Nephron progenitor cell (in vitro differentiated cells): ENCODE measurements at regions not wholly inside any gene's neighbourhood (a gene's known extent, or its start where the extent isn't known, plus 50 kb on each side); places are given as distances from the start of the nearest gene placed in this dataset.
"Not testable (repeated sequence)": the region's sequence is repeated elsewhere in the genome, so short reads cannot be mapped to it uniquely, and the experiment has no call there.

Experiments used
- DNase-seq: peaks from one replicate; pipeline ENCODE4 v3.0.0; 2021
- H3K27ac Mint-ChIP-seq: 2 replicates; pipeline ENCODE4 v1.8.0; 2021; ENCODE audit warnings: mild to moderate bottlenecking, moderate library complexity, mixed read lengths
- H3K27me3 Mint-ChIP-seq: 2 replicates; pipeline ENCODE4 v1.8.0; 2021; ENCODE audit warnings: mild to moderate bottlenecking, low read depth, mixed read lengths; ENCODE audit not compliant: poor library complexity
- H3K36me3 Mint-ChIP-seq: 2 replicates; pipeline ENCODE4 v1.8.0; 2021; ENCODE audit warnings: low read depth, mixed read lengths
- H3K4me1 Mint-ChIP-seq: 2 replicates; pipeline ENCODE4 v1.8.0; 2021; ENCODE audit warnings: mixed read lengths
- H3K4me3 Mint-ChIP-seq: 2 replicates; pipeline ENCODE4 v1.8.0; 2021; ENCODE audit warnings: mild to moderate bottlenecking, moderate library complexity, mixed read lengths
- H3K9me3 Mint-ChIP-seq: 2 replicates; pipeline ENCODE4 v1.8.0; 2021; ENCODE audit warnings: mild to moderate bottlenecking, moderate library complexity, mixed read lengths
- CTCF ChIP-seq: fragments of 200-600 bp; sonication (generic); IDR thresholded peaks from 2 replicates; pipeline ENCODE4 v1.5.0; 2021; ENCODE audit warnings: antibody characterized with exemption

- Mint-ChIP-seq H3K4me3 (no peak overlapping the region), H3K27ac (no peak overlapping the region), H3K9me3 (no peaks in the 10 kb centered on the region), H3K27me3 (no peaks in the 10 kb centered on the region), H3K36me3 (no peaks in the 10 kb centered on the region), H3K4me1 (no peaks in the 10 kb centered on the region)
- no peak for TF ChIP-seq CTCF
- DNase-seq, result no peak
These were observed 629.4 kb upstream of the GBE1 start for GRCh38 chr3:82390868-82391267.

GRCh38 chr3:82386647-82387046 lies 625.2 kb upstream of the GBE1 start:
- Mint-ChIP-seq H3K27ac (no peak overlapping the region), H3K36me3 (no peaks in the 10 kb centered on the region), H3K4me1 (no peaks in the 10 kb centered on the region), H3K4me3 (no peak overlapping the region), H3K27me3 (no peaks in the 10 kb centered on the region), H3K9me3 (no peaks in the 10 kb centered on the region)
- TF ChIP-seq CTCF, result no peak
- DNase-seq, result no peak

GRCh38 chr3:82384181-82384580 lies 622.7 kb upstream of the GBE1 start:
- DNase-seq, result no peak
- peaks cover 12% of the 10 kb centered on the region for H3K9me3 Mint-ChIP-seq
- no peaks in the 10 kb centered on the region for H3K36me3 Mint-ChIP-seq
- no peak for TF ChIP-seq CTCF
- no peak overlapping the region for H3K4me3 Mint-ChIP-seq
- H3K27ac Mint-ChIP-seq, result no peak overlapping the region
- no peaks in the 10 kb centered on the region for H3K4me1 Mint-ChIP-seq
- H3K27me3 Mint-ChIP-seq, result no peaks in the 10 kb centered on the region

GRCh38 chr3:82382831-82383230 lies 621.4 kb upstream of the GBE1 start:
- no peaks in the 10 kb centered on the region for H3K27me3 Mint-ChIP-seq
- H3K27ac Mint-ChIP-seq, result no peak overlapping the region
- no peak for TF ChIP-seq CTCF
- no peak overlapping the region for H3K4me3 Mint-ChIP-seq
- no peaks in the 10 kb centered on the region for H3K4me1 Mint-ChIP-seq
- no peaks in the 10 kb centered on the region for H3K36me3 Mint-ChIP-seq
- no peak for DNase-seq
- H3K9me3 Mint-ChIP-seq, result peaks cover 24% of the 10 kb centered on the region

- Mint-ChIP-seq H3K27me3 (no peaks in the 10 kb centered on the region), H3K4me1 (no peaks in the 10 kb centered on the region), H3K27ac (no peak overlapping the region), H3K4me3 (no peak overlapping the region), H3K36me3 (peaks cover 7% of the 10 kb centered on the region), H3K9me3 (peaks cover 65% of the 10 kb centered on the region)
- no peak for DNase-seq
- no peak for TF ChIP-seq CTCF
These were observed 616.9 kb upstream of the GBE1 start for GRCh38 chr3:82378392-82378791.

- Mint-ChIP-seq H3K4me3 (no peak overlapping the region), H3K4me1 (no peaks in the 10 kb centered on the region), H3K27me3 (no peaks in the 10 kb centered on the region), H3K36me3 (peaks cover 7% of the 10 kb centered on the region), H3K27ac (no peak overlapping the region), H3K9me3 (peaks cover 76% of the 10 kb centered on the region)
- TF ChIP-seq CTCF, result no peak
- DNase-seq, result no peak
These were observed 615.4 kb upstream of the GBE1 start for GRCh38 chr3:82376883-82377282.

GRCh38 chr3:82373833-82374232 lies 612.4 kb upstream of the GBE1 start:
- not testable (repeated sequence) for DNase-seq, H3K4me1 Mint-ChIP-seq, H3K27ac Mint-ChIP-seq, H3K27me3 Mint-ChIP-seq, H3K36me3 Mint-ChIP-seq, H3K4me3 Mint-ChIP-seq
- H3K9me3 Mint-ChIP-seq, result peaks cover 65% of the 10 kb centered on the region
